GM23248 (cell line): ENCODE measurements at regions not wholly inside any gene's neighbourhood (a gene's known extent, or its start where the extent isn't known, plus 50 kb on each side); places are given as distances from the start of the nearest gene placed in this dataset.

Source experiments
- DNase-seq: peaks from one replicate; pipeline ENCODE4 v3.0.0-alpha.2; 2015
- H2AFZ ChIP-seq: fragments of 200-600 bp; sonication (generic); 2 replicates; pipeline ENCODE4 v1.6.1; 2016; ENCODE audit warnings: antibody characterized with exemption
- H3F3A ChIP-seq: fragments of 200-600 bp; sonication (generic); 2 replicates; pipeline ENCODE4 v1.6.1; 2016; ENCODE audit warnings: mild to moderate bottlenecking, antibody characterized with exemption, mixed run types; ENCODE audit not compliant: insufficient read depth
- H3K27ac ChIP-seq: fragments of 200-600 bp; sonication (generic); 2 replicates; pipeline ENCODE4 v1.5.1; 2016; ENCODE audit warnings: mild to moderate bottlenecking
- H3K27me3 ChIP-seq: fragments of 200-600 bp; sonication (generic); replicated peaks from 2 replicates; pipeline ENCODE4 v1.6.1; 2016; ENCODE audit warnings: mild to moderate bottlenecking; ENCODE audit not compliant: insufficient read depth
- H3K36me3 ChIP-seq: fragments of 200-600 bp; sonication (generic); 2 replicates; pipeline ENCODE4 v1.6.1; 2016; ENCODE audit warnings: low read depth, mild to moderate bottlenecking
- H3K4me1 ChIP-seq: fragments of 200-600 bp; sonication (generic); 2 replicates; pipeline ENCODE4 v1.6.1; 2016; ENCODE audit warnings: mild to moderate bottlenecking; ENCODE audit not compliant: insufficient read depth
- H3K4me2 ChIP-seq: fragments of 200-600 bp; sonication (generic); one replicate; pipeline ENCODE4 v1.6.1; 2016; ENCODE audit warnings: mild to moderate bottlenecking; ENCODE audit not compliant: unreplicated experiment
- H3K4me3 ChIP-seq: fragments of 200-600 bp; sonication (generic); 2 replicates; pipeline ENCODE4 v1.5.1; 2016; ENCODE audit warnings: mild to moderate bottlenecking
- H3K79me2 ChIP-seq: fragments of 200-600 bp; sonication (generic); 2 replicates; pipeline ENCODE4 v1.6.1; 2016; ENCODE audit warnings: mild to moderate bottlenecking; ENCODE audit not compliant: insufficient read depth
- H3K9ac ChIP-seq: fragments of 200-600 bp; sonication (generic); 2 replicates; pipeline ENCODE4 v1.6.1; 2016; ENCODE audit warnings: mild to moderate bottlenecking
- H3K9me2 ChIP-seq: fragments of 200-600 bp; sonication (generic); 2 replicates; pipeline ENCODE4 v1.6.1; 2016; ENCODE audit warnings: mixed run types, mild to moderate bottlenecking, moderate library complexity; ENCODE audit not compliant: insufficient read depth
- H3K9me3 ChIP-seq: fragments of 200-600 bp; sonication (generic); one replicate; pipeline ENCODE4 v1.6.1; 2017; ENCODE audit warnings: low read depth
- H4K20me1 ChIP-seq: fragments of 200-600 bp; sonication (generic); 2 replicates; pipeline ENCODE4 v1.6.0; 2016; ENCODE audit not compliant: insufficient read depth
- EZH2 ChIP-seq: fragments of 200-600 bp; sonication (generic); IDR thresholded peaks from 2 replicates; pipeline ENCODE4 v1.6.1; 2018; ENCODE audit warnings: antibody characterized with exemption, mild to moderate bottlenecking; ENCODE audit not compliant: insufficient read depth, poor library complexity, severe bottlenecking
- EZH2phosphoT487 ChIP-seq: fragments of 200-600 bp; sonication (generic); IDR thresholded peaks from 2 replicates; pipeline ENCODE4 v1.6.1; 2018; ENCODE audit warnings: antibody characterized with exemption, moderate library complexity, mild to moderate bottlenecking, low read depth; ENCODE audit not compliant: insufficient read depth
- WGBS, 2 experiments: methylation state at CpG; one replicate each; pipeline ENCODE4 v1.1.6; 2015 to 2017; ENCODE audit warnings: low lambda C conversion rate in 2 of 2, low coverage in 1 of 2; ENCODE audit errors: missing lambda C conversion rate in 2 of 2; 5-methylcytosine and 5-hydroxymethylcytosine counted together
- in situ Hi-C: fragments of 300-500 bp; cut with MboI; formaldehyde crosslinking; loops from 2 replicates; pipeline ENCODE4 v1.15.0; 2020

GRCh38 chr17:71830866-71831265 is 290.0 kb upstream of the SOX9 start:
- TF ChIP-seq EZH2 (no peak), EZH2phosphoT487 (no peak)
- no peak for DNase-seq

GRCh38 chr17:71842986-71843385 is 277.8 kb upstream of the SOX9 start:
- 93 to 96% methylated on average over 3 of the region's 3 CpGs for WGBS, 2 experiments
- DNase-seq, result no peak

More at GRCh38 chr17:71830866-71831265, 290.0 kb upstream of the SOX9 start:
- in situ Hi-C loops, result no loop called here
- H3K4me3 ChIP-seq, result no peak overlapping the region
- H3K4me1 ChIP-seq, result peaks cover 10% of the 10 kb centered on the region; the same call in 1 of the 2 replicates
- H4K20me1 ChIP-seq, result no peaks in the 10 kb centered on the region
- H3K79me2 ChIP-seq, result no peaks in the 10 kb centered on the region
- H3K36me3 ChIP-seq, result no peaks in the 10 kb centered on the region
- H3F3A ChIP-seq, result no peaks in the 10 kb centered on the region
- no peak overlapping the region for H3K27ac ChIP-seq
- no peak overlapping the region for H2AFZ ChIP-seq
- 70 to 71% methylated on average over 7 of the region's 7 CpGs for WGBS, 2 experiments
- no peak overlapping the region for H3K4me2 ChIP-seq
- no peak overlapping the region for H3K9ac ChIP-seq
- H3K9me3 ChIP-seq, result no peaks in the 10 kb centered on the region
- no peaks in the 10 kb centered on the region for H3K9me2 ChIP-seq
- H3K27me3 ChIP-seq, result no peaks in the 10 kb centered on the region; the same call in 1 of the 2 replicates

GRCh38 chr17:71845337-71845736 is 275.5 kb upstream of the SOX9 start:
- Histone ChIP-seq H3K9me2 (no peaks in the 10 kb centered on the region), H2AFZ (no peak overlapping the region), H3K79me2 (no peaks in the 10 kb centered on the region), H3F3A (no peaks in the 10 kb centered on the region), H4K20me1 (no peaks in the 10 kb centered on the region), H3K27me3 (no peaks in the 10 kb centered on the region), H3K27ac (no peak overlapping the region), H3K9ac (no peak overlapping the region), H3K4me1 (no peaks in the 10 kb centered on the region), H3K9me3 (no peaks in the 10 kb centered on the region), H3K36me3 (no peaks in the 10 kb centered on the region), H3K4me3 (no peak overlapping the region), H3K4me2 (no peak overlapping the region)
- TF ChIP-seq EZH2 (no peak), EZH2phosphoT487 (no peak)
- in situ Hi-C loops, result no loop called here
- 96 to 100% methylated on average over 2 of the region's 2 CpGs for WGBS, 2 experiments
- DNase-seq, result no peak

More at GRCh38 chr17:71842986-71843385, 277.8 kb upstream of the SOX9 start:
- TF ChIP-seq EZH2phosphoT487 (no peak), EZH2 (no peak)
- no peaks in the 10 kb centered on the region for H3K79me2 ChIP-seq
- no peak overlapping the region for H3K27ac ChIP-seq
- in situ Hi-C loops, result no loop called here
- no peaks in the 10 kb centered on the region for H3F3A ChIP-seq
- H3K36me3 ChIP-seq, result no peaks in the 10 kb centered on the region
- no peaks in the 10 kb centered on the region for H3K9me3 ChIP-seq
- no peaks in the 10 kb centered on the region for H3K9me2 ChIP-seq
- no peaks in the 10 kb centered on the region for H4K20me1 ChIP-seq
- no peak overlapping the region for H2AFZ ChIP-seq
- H3K4me2 ChIP-seq, result no peak overlapping the region
- no peaks in the 10 kb centered on the region for H3K4me1 ChIP-seq
- no peak overlapping the region for H3K9ac ChIP-seq
- H3K4me3 ChIP-seq, result no peak overlapping the region
- no peaks in the 10 kb centered on the region for H3K27me3 ChIP-seq

DNA sequence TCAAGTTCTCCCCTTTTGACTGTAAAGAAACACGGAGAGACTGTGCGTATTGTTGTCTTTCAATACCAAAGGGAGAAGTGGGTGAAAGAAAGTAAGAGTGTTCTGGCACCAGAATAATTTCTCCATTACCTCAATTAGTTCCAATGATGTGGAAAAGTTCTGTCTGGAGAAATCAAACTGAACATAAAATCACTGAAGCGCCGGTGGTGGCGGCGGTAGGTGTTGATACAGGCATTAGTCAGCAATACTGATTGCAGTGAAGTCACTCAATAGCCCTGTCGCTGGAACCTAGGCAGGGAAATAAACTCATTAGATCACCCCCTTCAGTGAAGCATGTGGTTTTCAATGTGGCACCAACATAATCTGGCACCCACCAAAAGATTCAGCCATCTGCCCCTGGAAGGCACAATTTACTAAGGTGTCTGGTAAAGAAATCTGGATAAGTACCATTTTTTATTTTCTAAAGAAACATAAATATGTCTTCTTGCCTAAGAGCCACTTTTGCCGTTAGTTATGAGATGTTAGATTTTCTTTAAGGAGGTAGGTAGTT is 274.2 kb upstream of the SOX9 start:
- no peak for DNase-seq
- H3K4me2 ChIP-seq, result no peak overlapping the region
- no peak overlapping the region for H3K27ac ChIP-seq
- H4K20me1 ChIP-seq, result no peaks in the 10 kb centered on the region
- H3K4me1 ChIP-seq, result no peaks in the 10 kb centered on the region
- no peaks in the 10 kb centered on the region for H3K27me3 ChIP-seq
- WGBS, 2 experiments, result 86% methylated on average over 8 of the region's 8 CpGs
- in situ Hi-C loops, result no loop called here
- no peak for TF ChIP-seq EZH2phosphoT487
- no peak for TF ChIP-seq EZH2
- H3K9me2 ChIP-seq, result no peaks in the 10 kb centered on the region
- no peaks in the 10 kb centered on the region for H3K9me3 ChIP-seq
- no peak overlapping the region for H2AFZ ChIP-seq
- no peaks in the 10 kb centered on the region for H3K79me2 ChIP-seq
- H3K9ac ChIP-seq, result no peak overlapping the region
- no peaks in the 10 kb centered on the region for H3F3A ChIP-seq
- no peaks in the 10 kb centered on the region for H3K36me3 ChIP-seq
- no peak overlapping the region for H3K4me3 ChIP-seq
